Transverse colon (tissue), 3 donors: ENCODE measurements at regions not wholly inside any gene's neighbourhood (a gene's known extent, or its start where the extent isn't known, plus 50 kb on each side); places are given as distances from the start of the nearest gene placed in this dataset.

ENCODE experiments used
- CTCF ChIP-seq, 5 experiments: fragments of 200-600 bp in 3 of 5; fragments of 450-650 bp in 2 of 5; sonication (generic) in 3 of 5; IDR thresholded peaks; 1 replicate in 2 of 5; 2 replicates in 3 of 5; pipeline ENCODE4 v1.5.1; 2016 to 2017; ENCODE audit warnings: antibody characterized with exemption in 5 of 5, inconsistent platforms in 3 of 5, mild to moderate bottlenecking in 2 of 5, moderate library complexity in 1 of 5
- EP300 ChIP-seq: sonication (generic); formaldehyde crosslinking; IDR thresholded peaks from one replicate; pipeline ENCODE4 v1.6.1; 2017; ENCODE audit warnings: antibody characterized with exemption, low read depth
- POLR2A ChIP-seq: fragments of 450-650 bp; IDR thresholded peaks from one replicate; pipeline ENCODE4 v1.6.1; 2016; ENCODE audit warnings: antibody characterized with exemption, mild to moderate bottlenecking, moderate library complexity

GRCh38 chrX:145631461-145631951 lies 186.1 kb upstream of the SLITRK2 start:
- no peak for TF ChIP-seq CTCF (IDR thresholded peaks at IDR 0.05)
- TF ChIP-seq POLR2A = no peak
- no peak for TF ChIP-seq EP300
